Lung (tissue), 11 donors: ENCODE measurements at regions not wholly inside any gene's neighbourhood (a gene's known extent, or its start where the extent isn't known, plus 50 kb on each side); places are given as distances from the start of the nearest gene placed in this dataset.

Experiments
- ATAC-seq: fragments of 200-7000 bp; cut with Tn5 transposase; one replicate; pipeline ENCODE4 v1.9.1; 2020; ENCODE audit warnings: moderate number of reproducible peaks; ENCODE audit not compliant: insufficient read depth, low FRiP score
- DNase-seq, 3 donors: peaks; one replicate each; pipeline ENCODE4 v3.0.0-alpha.2; 2013 to 2017
- H3K27ac ChIP-seq, 2 donors: one replicate each; pipeline ENCODE4 v1.5.1; 2013; ENCODE audit warnings: mild to moderate bottlenecking in 2 of 2, moderate library complexity in 2 of 2, control low read depth in 1 of 2, inconsistent platforms in 1 of 2, low read depth in 1 of 2, low read length in 1 of 2
- H3K27me3 ChIP-seq, 3 donors: one replicate each; pipeline ENCODE4 v1.5.1; 2013; ENCODE audit warnings: low read length in 2 of 3; ENCODE audit not compliant: control insufficient read depth in 3 of 3, insufficient read depth in 3 of 3
- H3K36me3 ChIP-seq, 4 donors: one replicate each; pipeline ENCODE4 v1.5.1; 2013; ENCODE audit warnings: low read length in 4 of 4, mild to moderate bottlenecking in 1 of 4, moderate library complexity in 1 of 4; ENCODE audit not compliant: control insufficient read depth in 4 of 4, insufficient read depth in 4 of 4
- H3K4me1 ChIP-seq, 5 donors: one replicate each; pipeline ENCODE4 v1.5.1; 2013; ENCODE audit warnings: low read length in 5 of 5, mild to moderate bottlenecking in 2 of 5, moderate library complexity in 1 of 5; ENCODE audit not compliant: control insufficient read depth in 5 of 5, insufficient read depth in 5 of 5
- H3K4me3 ChIP-seq: one replicate; pipeline ENCODE4 v1.5.1; 2013; ENCODE audit warnings: mild to moderate bottlenecking, control low read depth, moderate library complexity
- H3K9ac ChIP-seq, 2 donors: one replicate each; pipeline ENCODE4 v1.5.1; 2013; ENCODE audit warnings: low read length in 2 of 2, control low read depth in 1 of 2; ENCODE audit not compliant: insufficient read depth in 1 of 2
- H3K9me3 ChIP-seq, 4 donors: one replicate each; pipeline ENCODE4 v1.5.1; 2013; ENCODE audit warnings: low read length in 3 of 4, mild to moderate bottlenecking in 1 of 4, moderate library complexity in 1 of 4; ENCODE audit not compliant: control insufficient read depth in 4 of 4, insufficient read depth in 3 of 4
- WGBS, 2 donors: extraction: QIAGEN DNeasy Blood & Tissue Kit; methylation state at CpG; one replicate each; pipeline ENCODE4 v1.1.7; 2013; 5-methylcytosine and 5-hydroxymethylcytosine counted together
- TF ChIP-seq, protein P1 (sequence below): IDR thresholded peaks from 2 replicates; pipeline ENCODE4 v1.5.1; 2012; ENCODE audit warnings: mild to moderate bottlenecking; ENCODE audit errors: control extremely low read depth, extremely low read depth
- donor health status: control.
- donor health status: control.
- donor health status: Bipolar disorder and iron deficiency.
- donor health status: healthy.
- donor health status: DM: yes; HTN: yes; CAD: no.

DNA sequence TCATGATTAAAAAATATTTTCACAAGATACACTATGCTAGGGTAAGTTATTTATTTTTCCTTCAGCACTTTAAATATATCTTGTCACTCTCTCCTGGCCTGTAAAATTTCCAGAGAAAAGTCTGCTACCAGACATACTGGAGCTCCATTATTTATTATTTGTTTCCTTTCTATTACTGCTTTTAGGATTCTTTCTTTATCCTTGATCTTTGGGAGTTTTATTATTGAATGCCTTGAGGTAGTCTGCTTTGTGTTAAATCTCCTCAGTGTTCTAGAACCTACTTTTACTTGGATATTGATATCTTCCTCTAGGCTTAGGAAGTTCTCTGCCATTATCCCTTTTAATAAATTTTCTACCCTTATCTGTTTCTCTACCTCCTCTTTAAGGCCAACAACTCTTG lies 142.0 kb upstream of the TGFBR2 start:
- Histone ChIP-seq H3K9ac (no peak overlapping the region), H3K36me3 (no peaks in the 10 kb centered on the region), H3K27me3 (no peaks in the 10 kb centered on the region), H3K27ac (no peak overlapping the region), H3K9me3 (no peaks in the 10 kb centered on the region), H3K4me3 (no peak overlapping the region), H3K4me1 (no peaks in the 10 kb centered on the region)
- TF ChIP-seq, protein P1, sequence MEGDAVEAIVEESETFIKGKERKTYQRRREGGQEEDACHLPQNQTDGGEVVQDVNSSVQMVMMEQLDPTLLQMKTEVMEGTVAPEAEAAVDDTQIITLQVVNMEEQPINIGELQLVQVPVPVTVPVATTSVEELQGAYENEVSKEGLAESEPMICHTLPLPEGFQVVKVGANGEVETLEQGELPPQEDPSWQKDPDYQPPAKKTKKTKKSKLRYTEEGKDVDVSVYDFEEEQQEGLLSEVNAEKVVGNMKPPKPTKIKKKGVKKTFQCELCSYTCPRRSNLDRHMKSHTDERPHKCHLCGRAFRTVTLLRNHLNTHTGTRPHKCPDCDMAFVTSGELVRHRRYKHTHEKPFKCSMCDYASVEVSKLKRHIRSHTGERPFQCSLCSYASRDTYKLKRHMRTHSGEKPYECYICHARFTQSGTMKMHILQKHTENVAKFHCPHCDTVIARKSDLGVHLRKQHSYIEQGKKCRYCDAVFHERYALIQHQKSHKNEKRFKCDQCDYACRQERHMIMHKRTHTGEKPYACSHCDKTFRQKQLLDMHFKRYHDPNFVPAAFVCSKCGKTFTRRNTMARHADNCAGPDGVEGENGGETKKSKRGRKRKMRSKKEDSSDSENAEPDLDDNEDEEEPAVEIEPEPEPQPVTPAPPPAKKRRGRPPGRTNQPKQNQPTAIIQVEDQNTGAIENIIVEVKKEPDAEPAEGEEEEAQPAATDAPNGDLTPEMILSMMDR: no peak
- ATAC-seq (no peak), DNase-seq (no peak)

DNA sequence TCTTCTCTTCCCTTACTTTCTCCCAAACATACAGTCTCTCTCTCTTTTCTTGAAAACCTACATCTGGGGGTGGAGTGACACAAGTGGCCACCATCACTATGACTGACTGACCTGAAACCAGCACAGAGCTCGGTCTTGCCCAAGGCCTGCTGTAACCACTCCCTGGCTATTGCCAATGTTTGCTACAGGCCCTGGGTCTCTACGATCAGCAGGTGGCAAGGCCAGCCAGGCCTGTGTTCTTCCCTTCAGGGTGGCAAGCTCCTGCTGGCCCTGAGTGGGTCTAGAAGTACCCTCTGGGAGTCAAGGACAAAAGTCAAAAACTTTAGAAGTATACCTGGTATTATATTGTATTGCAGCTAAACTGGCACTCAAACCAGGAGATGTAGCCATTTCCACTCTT lies 140.9 kb upstream of the TGFBR2 start:
- Histone ChIP-seq H3K4me1 (peaks cover 0 to under 1% (median 0%) of the 10 kb centered on the region in 5 donors), H3K27me3 (no peaks in the 10 kb centered on the region), H3K27ac (no peak overlapping the region), H3K9me3 (no peaks in the 10 kb centered on the region), H3K36me3 (no peaks in the 10 kb centered on the region), H3K4me3 (no peak overlapping the region), H3K9ac (no peak overlapping the region)
- ATAC-seq (no peak), DNase-seq (no peak)
- TF ChIP-seq, protein P1: no peak
- WGBS, 2 donors: 92 to 94% methylated on average over 2 of the region's 2 CpGs

GRCh38 chr3:30467596-30468238 lies 138.7 kb upstream of the TGFBR2 start:
- DNase-seq (no peak), ATAC-seq (no peak)
- Histone ChIP-seq H3K4me3 (no peak overlapping the region), H3K9me3 (no peaks in the 10 kb centered on the region), H3K9ac (no peak overlapping the region), H3K27me3 (no peaks in the 10 kb centered on the region), H3K36me3 (no peaks in the 10 kb centered on the region), H3K27ac (no peak overlapping the region), H3K4me1 (peaks cover 0 to 16% (median 8%) of the 10 kb centered on the region in 5 donors)
- 91 to 100% methylated on average over 1 of the region's 1 CpG for WGBS, 2 donors
- TF ChIP-seq, protein P1: no peak

DNA sequence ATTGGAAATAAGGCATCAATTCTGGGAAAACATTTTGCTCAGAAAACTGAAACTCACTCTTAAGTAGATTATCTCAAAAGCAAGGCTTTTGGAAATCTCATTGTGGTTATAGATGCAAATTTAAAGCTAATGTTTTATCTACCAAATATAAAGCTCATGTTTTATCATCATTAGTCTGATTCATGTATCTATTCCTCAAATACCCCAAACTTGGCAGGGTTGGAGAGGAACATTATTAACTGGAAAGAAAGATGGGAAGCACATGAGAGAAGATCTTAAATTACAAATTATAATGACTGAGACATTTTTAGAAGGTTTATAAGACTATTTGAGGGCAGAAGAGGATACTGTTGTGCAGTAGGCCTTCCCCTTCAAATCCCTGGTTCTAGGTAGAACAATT lies 137.3 kb upstream of the TGFBR2 start:
- Histone ChIP-seq H3K9ac (no peak overlapping the region), H3K4me1 (peaks cover 0 to 17% (median 15%) of the 10 kb centered on the region in 5 donors), H3K27ac (no peak overlapping the region), H3K4me3 (no peak overlapping the region), H3K27me3 (no peaks in the 10 kb centered on the region), H3K9me3 (no peaks in the 10 kb centered on the region), H3K36me3 (no peaks in the 10 kb centered on the region)
- ATAC-seq: no peak
- TF ChIP-seq, protein P1: no peak
- DNase-seq: no peak
